ENCODE measurements at regions not wholly inside any gene's neighbourhood (a gene's known extent, or its start where the extent isn't known, plus 50 kb on each side); places are given as distances from the start of the nearest gene placed in this dataset.
A peak's percentile ranks its signal among the peaks of the same experiment; 100 is the strongest.

DNA sequence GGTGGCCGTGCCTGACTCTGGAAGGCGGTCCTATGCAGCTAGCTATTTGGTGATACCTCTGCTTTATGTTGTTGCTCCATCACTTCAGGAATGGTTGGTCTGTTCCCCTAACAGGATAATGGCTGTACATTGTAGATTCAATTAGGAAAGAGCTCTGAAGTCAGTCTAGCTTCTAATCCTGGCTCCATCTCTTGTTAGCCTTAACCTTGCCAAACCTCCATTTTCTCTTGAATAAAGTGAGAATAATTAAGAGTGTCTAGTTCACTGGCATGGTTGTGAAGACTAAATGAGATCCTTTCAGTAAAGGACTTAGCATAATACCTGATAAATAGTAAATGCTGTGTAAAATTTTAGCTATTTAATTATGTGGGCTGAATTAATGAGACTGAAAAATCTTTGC, 262.5 kb upstream of the ARHGAP20 start:
- H3K27me3 ChIP-seq = no peaks in the 10 kb centered on the region
- ATAC-seq (no peak), DNase-seq (no peak)
- no peaks in the 10 kb centered on the region for H3K9me3 ChIP-seq
- no peaks in the 10 kb centered on the region for H3K4me1 ChIP-seq
- H3K27ac ChIP-seq = no peak overlapping the region
- intact Hi-C loops (cut with DNase I) = no loop called here
- no peaks in the 10 kb centered on the region for H3K36me3 ChIP-seq
- no CpG with 5 or more reads among the region's 2 CpGs for WGBS (ENCODE audit: insufficient coverage, low coverage, low lambda C conversion rate, missing lambda C conversion rate)
- TF ChIP-seq CTCF (IDR thresholded peaks at IDR 0.05) (no peak), POLR2A (IDR thresholded peaks at IDR 0.05) (no peak)
- no peak overlapping the region for H3K4me3 ChIP-seq

- DNase-seq (no peak), ATAC-seq (no peak)
- Histone ChIP-seq H3K4me3 (no peak overlapping the region), H3K9me3 (no peaks in the 10 kb centered on the region), H3K4me1 (no peaks in the 10 kb centered on the region), H3K36me3 (no peaks in the 10 kb centered on the region), H3K27me3 (no peaks in the 10 kb centered on the region), H3K27ac (no peak overlapping the region)
- 76% methylated on average over 2 of the region's 2 CpGs for WGBS (ENCODE audit: insufficient coverage, low coverage, low lambda C conversion rate, missing lambda C conversion rate)
- TF ChIP-seq CTCF (IDR thresholded peaks at IDR 0.05) (no peak), POLR2A (IDR thresholded peaks at IDR 0.05) (no peak)
- intact Hi-C loops (cut with DNase I) = no loop called here
Measured at GRCh38 chr11:110973401-110973980, 261.3 kb upstream of the ARHGAP20 start.

- peak in 2 of 4 donors; percentile 21 to 34 for ATAC-seq
- H3K9me3 ChIP-seq = no peaks in the 10 kb centered on the region
- no peaks in the 10 kb centered on the region for H3K27me3 ChIP-seq
- 55% methylated on average over 3 of the region's 3 CpGs for WGBS (ENCODE audit: insufficient coverage, low coverage, low lambda C conversion rate, missing lambda C conversion rate)
- no peak for TF ChIP-seq POLR2A (IDR thresholded peaks at IDR 0.05)
- no peak for TF ChIP-seq CTCF (IDR thresholded peaks at IDR 0.05)
- H3K4me1 ChIP-seq = no peaks in the 10 kb centered on the region
- no peak for DNase-seq
- no peaks in the 10 kb centered on the region for H3K36me3 ChIP-seq
- H3K4me3 ChIP-seq = no peak overlapping the region
- intact Hi-C loops (cut with DNase I) = no loop called here
- H3K27ac ChIP-seq = no peak overlapping the region
Measured at GRCh38 chr11:110972640-110973039, 260.4 kb upstream of the ARHGAP20 start.

DNA sequence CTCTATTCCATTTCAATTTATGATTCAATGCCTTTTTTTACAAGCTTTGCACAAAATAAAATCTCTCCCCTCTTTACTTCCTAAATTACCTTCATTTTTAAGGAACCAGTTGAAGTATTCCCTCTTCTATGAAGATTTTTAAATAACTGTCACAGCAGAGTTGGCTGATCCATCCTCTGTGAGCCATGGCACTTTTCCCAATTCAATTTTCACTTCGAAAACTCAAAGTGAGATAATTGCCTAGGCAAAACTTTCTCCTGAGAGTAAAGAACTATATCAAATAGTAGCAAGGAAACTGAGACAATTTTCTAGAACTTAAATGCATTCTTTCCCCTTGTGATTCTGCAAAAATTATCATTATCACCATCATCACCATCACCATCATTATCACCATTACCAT, 259.9 kb upstream of the ARHGAP20 start:
- no peaks in the 10 kb centered on the region for H3K9me3 ChIP-seq
- DNase-seq = no peak
- no peaks in the 10 kb centered on the region for H3K27me3 ChIP-seq
- no peaks in the 10 kb centered on the region for H3K4me1 ChIP-seq
- ATAC-seq = no peak
- no peak overlapping the region for H3K4me3 ChIP-seq
- TF ChIP-seq CTCF (IDR thresholded peaks at IDR 0.05) = no peak
- H3K36me3 ChIP-seq = no peaks in the 10 kb centered on the region
- 60% methylated on average over 1 of the region's 1 CpG for WGBS (ENCODE audit: insufficient coverage, low coverage, low lambda C conversion rate, missing lambda C conversion rate)
- no peak overlapping the region for H3K27ac ChIP-seq
- intact Hi-C loops (cut with DNase I) = no loop called here

- Histone ChIP-seq H3K4me3 (no peak overlapping the region), H3K27me3 (no peaks in the 10 kb centered on the region), H3K27ac (no peak overlapping the region), H3K4me1 (no peaks in the 10 kb centered on the region), H3K36me3 (no peaks in the 10 kb centered on the region), H3K9me3 (no peaks in the 10 kb centered on the region)
- intact Hi-C loops (cut with DNase I) = no loop called here
- no peak for DNase-seq
- no peak for ATAC-seq
- no peak for TF ChIP-seq POLR2A (IDR thresholded peaks at IDR 0.05)
- 50% methylated on average over 1 of the region's 1 CpG for WGBS (ENCODE audit: insufficient coverage, low coverage, low lambda C conversion rate, missing lambda C conversion rate)
Measured at GRCh38 chr11:110971140-110971539, 258.9 kb upstream of the ARHGAP20 start.
